ENCODE measurements at regions not wholly inside any gene's neighbourhood (a gene's known extent, or its start where the extent isn't known, plus 50 kb on each side); places are given as distances from the start of the nearest gene placed in this dataset.

- H3K9ac ChIP-seq (ENCODE audit: low read length): peak overlapping the region; percentile 74
- H3K9me2 ChIP-seq (replicated peaks; ENCODE audit: low read length): no peaks in the 10 kb centered on the region
- no peaks in the 10 kb centered on the region for H4K20me1 ChIP-seq (ENCODE audit: low read length)
- POLR2A ChIA-PET (ENCODE audit: unreplicated experiment): interaction anchor here (0.7 to 1.0 kb wide), 3 partner anchors 60 to 421 kb away, joined by 4 to 7 read pairs (median 4); no protein-coding TSS in a partner anchor
- H3K27me3 ChIP-seq (ENCODE audit: low read length): no peaks in the 10 kb centered on the region
- CTCF ChIA-PET: no interaction called here
- ATAC-seq (no peak), DNase-seq (no peak)
- peak overlapping the region; percentile 93 for H3K27ac ChIP-seq (ENCODE audit: low read length)
- TF ChIP-seq, protein P1, sequence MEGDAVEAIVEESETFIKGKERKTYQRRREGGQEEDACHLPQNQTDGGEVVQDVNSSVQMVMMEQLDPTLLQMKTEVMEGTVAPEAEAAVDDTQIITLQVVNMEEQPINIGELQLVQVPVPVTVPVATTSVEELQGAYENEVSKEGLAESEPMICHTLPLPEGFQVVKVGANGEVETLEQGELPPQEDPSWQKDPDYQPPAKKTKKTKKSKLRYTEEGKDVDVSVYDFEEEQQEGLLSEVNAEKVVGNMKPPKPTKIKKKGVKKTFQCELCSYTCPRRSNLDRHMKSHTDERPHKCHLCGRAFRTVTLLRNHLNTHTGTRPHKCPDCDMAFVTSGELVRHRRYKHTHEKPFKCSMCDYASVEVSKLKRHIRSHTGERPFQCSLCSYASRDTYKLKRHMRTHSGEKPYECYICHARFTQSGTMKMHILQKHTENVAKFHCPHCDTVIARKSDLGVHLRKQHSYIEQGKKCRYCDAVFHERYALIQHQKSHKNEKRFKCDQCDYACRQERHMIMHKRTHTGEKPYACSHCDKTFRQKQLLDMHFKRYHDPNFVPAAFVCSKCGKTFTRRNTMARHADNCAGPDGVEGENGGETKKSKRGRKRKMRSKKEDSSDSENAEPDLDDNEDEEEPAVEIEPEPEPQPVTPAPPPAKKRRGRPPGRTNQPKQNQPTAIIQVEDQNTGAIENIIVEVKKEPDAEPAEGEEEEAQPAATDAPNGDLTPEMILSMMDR (conservative IDR thresholded peaks at IDR 0.05; ENCODE audit: low read depth, low read length): no peak
- TF ChIP-seq EZH2 (IDR thresholded peaks at IDR 0.05; ENCODE audit: low read length, unreplicated experiment) (no peak), EZH2phosphoT487 (IDR thresholded peaks at IDR 0.05; ENCODE audit: borderline replicate concordance, low read length) (no peak)
- BruUV-seq (replicated peaks): no TSS peak
- H3K9me3 ChIP-seq (ENCODE audit: low read length): no peaks in the 10 kb centered on the region
- intact Hi-C loops (cut with micrococcal nuclease): no loop called here
- H3F3A ChIP-seq (ENCODE audit: low read length, unreplicated experiment): no peaks in the 10 kb centered on the region
- H3K4me1 ChIP-seq (ENCODE audit: insufficient read depth, low read length): peaks cover 45% of the 10 kb centered on the region
- peak overlapping the region; percentile 43 for H3K4me2 ChIP-seq (ENCODE audit: low read length)
- no peak overlapping the region for H3K4me3 ChIP-seq (ENCODE audit: low read length)
- H2AFZ ChIP-seq (ENCODE audit: low read length): no peak overlapping the region
- no peaks in the 10 kb centered on the region for H3K36me3 ChIP-seq (ENCODE audit: low read depth, low read length)
- no peaks in the 10 kb centered on the region for H3K79me2 ChIP-seq (ENCODE audit: low read length)
Observed at GRCh38 chr17:72363089-72363610, 242.3 kb downstream of the SOX9 start.

DNA sequence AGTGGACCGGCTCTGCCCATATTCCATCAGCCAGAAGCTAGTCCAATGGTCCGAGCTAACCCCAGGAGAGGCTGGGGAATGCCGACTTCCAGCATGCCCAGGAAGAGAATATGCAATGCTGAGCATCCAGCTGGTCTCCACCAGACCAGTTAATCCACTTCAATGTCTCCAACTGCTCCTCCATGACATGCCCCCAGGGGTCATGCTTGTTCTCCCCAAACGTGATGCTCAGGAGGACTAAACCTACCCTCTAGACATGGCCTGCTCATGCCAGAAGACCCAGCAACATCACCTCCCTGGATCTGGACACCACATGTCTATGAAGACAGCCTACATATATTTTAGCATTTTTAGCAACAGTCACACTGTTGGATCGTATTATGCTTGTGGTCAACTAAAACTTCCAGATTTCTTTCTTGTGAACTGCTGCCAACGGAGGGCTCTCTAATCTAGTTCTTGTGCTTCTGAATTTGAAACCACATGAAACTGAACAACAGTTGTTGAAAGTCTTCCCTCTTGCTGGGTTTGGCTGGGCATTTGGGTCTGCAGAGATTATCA, 245.1 kb downstream of the SOX9 start:
- Histone ChIP-seq H3K4me1 (ENCODE audit: insufficient read depth, low read length) (peaks cover 32% of the 10 kb centered on the region), H3K36me3 (ENCODE audit: low read depth, low read length) (no peaks in the 10 kb centered on the region), H4K20me1 (ENCODE audit: low read length) (no peaks in the 10 kb centered on the region), H3K9me2 (replicated peaks; ENCODE audit: low read length) (no peaks in the 10 kb centered on the region), H3F3A (ENCODE audit: low read length, unreplicated experiment) (no peaks in the 10 kb centered on the region), H3K4me3 (ENCODE audit: low read length) (no peak overlapping the region), H3K27me3 (ENCODE audit: low read length) (no peaks in the 10 kb centered on the region), H2AFZ (ENCODE audit: low read length) (no peak overlapping the region), H3K9ac (ENCODE audit: low read length) (no peak overlapping the region), H3K4me2 (ENCODE audit: low read length) (no peak overlapping the region), H3K9me3 (ENCODE audit: low read length) (no peaks in the 10 kb centered on the region), H3K79me2 (ENCODE audit: low read length) (no peaks in the 10 kb centered on the region), H3K27ac (ENCODE audit: low read length) (no peak overlapping the region)
- BruUV-seq (replicated peaks): no TSS peak
- intact Hi-C loops (cut with micrococcal nuclease): no loop called here
- TF ChIP-seq EZH2phosphoT487 (IDR thresholded peaks at IDR 0.05; ENCODE audit: borderline replicate concordance, low read length) (no peak), EZH2 (IDR thresholded peaks at IDR 0.05; ENCODE audit: low read length, unreplicated experiment) (no peak)
- TF ChIP-seq, protein P1 (conservative IDR thresholded peaks at IDR 0.05; ENCODE audit: low read depth, low read length): no peak; the same call in 1 of the 2 replicates
- CTCF ChIA-PET: no interaction called here
- POLR2A ChIA-PET (ENCODE audit: unreplicated experiment): interaction anchor here (0.6 kb wide), 1 partner anchor 246 kb away, joined by 3 read pairs; no protein-coding TSS in a partner anchor
- DNase-seq (no peak), ATAC-seq (no peak)

GRCh38 chr17:72366626-72367025, 245.8 kb downstream of the SOX9 start:
- Histone ChIP-seq H3K27ac (ENCODE audit: low read length) (no peak overlapping the region), H3K9me3 (ENCODE audit: low read length) (no peaks in the 10 kb centered on the region), H3K9me2 (replicated peaks; ENCODE audit: low read length) (no peaks in the 10 kb centered on the region), H3K79me2 (ENCODE audit: low read length) (no peaks in the 10 kb centered on the region), H3K4me2 (ENCODE audit: low read length) (no peak overlapping the region), H3K4me3 (ENCODE audit: low read length) (no peak overlapping the region), H2AFZ (ENCODE audit: low read length) (no peak overlapping the region), H3K4me1 (ENCODE audit: insufficient read depth, low read length) (peaks cover 33% of the 10 kb centered on the region), H3K27me3 (ENCODE audit: low read length) (no peaks in the 10 kb centered on the region), H3K9ac (ENCODE audit: low read length) (no peak overlapping the region), H4K20me1 (ENCODE audit: low read length) (no peaks in the 10 kb centered on the region), H3F3A (ENCODE audit: low read length, unreplicated experiment) (no peaks in the 10 kb centered on the region), H3K36me3 (ENCODE audit: low read depth, low read length) (no peaks in the 10 kb centered on the region)
- no peak for TF ChIP-seq EZH2phosphoT487 (IDR thresholded peaks at IDR 0.05; ENCODE audit: borderline replicate concordance, low read length)
- TF ChIP-seq, protein P1 (conservative IDR thresholded peaks at IDR 0.05; ENCODE audit: low read depth, low read length): no peak
- no peak for TF ChIP-seq EZH2 (IDR thresholded peaks at IDR 0.05; ENCODE audit: low read length, unreplicated experiment)
- intact Hi-C loops (cut with micrococcal nuclease): no loop called here
- POLR2A ChIA-PET (ENCODE audit: unreplicated experiment): interaction anchor here (0.6 kb wide), 1 partner anchor 246 kb away, joined by 3 read pairs; no protein-coding TSS in a partner anchor
- DNase-seq: no peak
- CTCF ChIA-PET: no interaction called here
- ATAC-seq: no peak
- no TSS peak for BruUV-seq (replicated peaks)

Measured in PC-3 (cell line).